ENCODE measurements at regions not wholly inside any gene's neighbourhood (a gene's known extent, or its start where the extent isn't known, plus 50 kb on each side); places are given as distances from the start of the nearest gene placed in this dataset.

- no peak for DNase-seq
Observed at GRCh38 chrX:40268188-40268520, 170.4 kb upstream of the BCOR start.

GRCh38 chrX:40267334-40268187 is 169.8 kb upstream of the BCOR start:
- no peak for DNase-seq

- DNase-seq: no peak
Observed at GRCh38 chrX:40266490-40267333, 169.0 kb upstream of the BCOR start.

- DNase-seq: no peak
Observed at GRCh38 chrX:40265936-40266335, 168.2 kb upstream of the BCOR start.

GRCh38 chrX:40263014-40263560 is 165.3 kb upstream of the BCOR start:
- no peak for DNase-seq

GRCh38 chrX:40262157-40263013 is 164.6 kb upstream of the BCOR start:
- no peak for DNase-seq

GRCh38 chrX:40261833-40262156 is 164.0 kb upstream of the BCOR start:
- DNase-seq: no peak

- DNase-seq: no peak
Observed at GRCh38 chrX:40260146-40260747, 162.5 kb upstream of the BCOR start.

- no peak for DNase-seq
Observed at GRCh38 chrX:40258909-40259308, 161.2 kb upstream of the BCOR start.

GRCh38 chrX:40253771-40254170 is 156.0 kb upstream of the BCOR start:
- DNase-seq: no peak

GRCh38 chrX:40249582-40249981 is 151.8 kb upstream of the BCOR start:
- DNase-seq: no peak

GRCh38 chrX:40248822-40249221 is 151.1 kb upstream of the BCOR start:
- DNase-seq: no peak

GRCh38 chrX:40247848-40248622 is 150.3 kb upstream of the BCOR start:
- no peak for DNase-seq

- DNase-seq: no peak
Observed at GRCh38 chrX:40247382-40247781, 149.6 kb upstream of the BCOR start.

- DNase-seq: no peak
Observed at GRCh38 chrX:40245488-40246071, 147.8 kb upstream of the BCOR start.

GRCh38 chrX:40244980-40245379 is 147.2 kb upstream of the BCOR start:
- DNase-seq: no peak

GRCh38 chrX:40243755-40244515 is 146.2 kb upstream of the BCOR start:
- DNase-seq: no peak

GRCh38 chrX:40240844-40241243 is 143.1 kb upstream of the BCOR start:
- no peak for DNase-seq

GRCh38 chrX:40237731-40238178 is 140.0 kb upstream of the BCOR start:
- no peak for DNase-seq

GRCh38 chrX:40230646-40231045 is 132.9 kb upstream of the BCOR start:
- no peak for DNase-seq

GRCh38 chrX:40227125-40227524 is 129.4 kb upstream of the BCOR start:
- DNase-seq: no peak
